Testis (tissue), 2 donors: ENCODE measurements at regions not wholly inside any gene's neighbourhood (a gene's known extent, or its start where the extent isn't known, plus 50 kb on each side); places are given as distances from the start of the nearest gene placed in this dataset.

Source experiments
- CTCF ChIP-seq, 3 experiments: fragments of 450-650 bp in 2 of 3; fragments of 200-600 bp in 1 of 3; sonication (generic) in 1 of 3; IDR thresholded peaks; one replicate each; pipeline ENCODE4 v1.5.1; 2016 to 2019; ENCODE audit warnings: antibody characterized with exemption in 3 of 3, mild to moderate bottlenecking in 2 of 3, moderate library complexity in 1 of 3
- POLR2A ChIP-seq: fragments of 450-650 bp; IDR thresholded peaks from one replicate; pipeline ENCODE4 v1.6.1; 2017; ENCODE audit warnings: antibody characterized with exemption, mild to moderate bottlenecking, moderate library complexity

- TF ChIP-seq POLR2A (no peak), CTCF (IDR thresholded peaks at IDR 0.05) (no peak)
These were observed 1085.1 kb downstream of the SORCS3 start for GRCh38 chr10:105726149-105726548.
